ENCODE measurements at regions not wholly inside any gene's neighbourhood (a gene's known extent, or its start where the extent isn't known, plus 50 kb on each side); places are given as distances from the start of the nearest gene placed in this dataset.
A peak's percentile ranks its signal among the peaks of the same experiment; 100 is the strongest.

GRCh38 chr11:19632499-19632834, 80.2 kb upstream of the NAV2 start:
- Histone ChIP-seq H3K36me3 (no peaks in the 10 kb centered on the region), H3K4me1 (replicated peaks) (no peaks in the 10 kb centered on the region), H3K4me3 (no peak overlapping the region), H3K9me3 (no peaks in the 10 kb centered on the region), H3K27ac (peak overlapping the region in 1 of 2 donors; percentile 67), H3K27me3 (replicated peaks; ENCODE audit: insufficient read depth) (no peaks in the 10 kb centered on the region)
- intact Hi-C loops (cut with DNase I), result no loop called here
- WGBS, result 13% methylated on average over 3 of the region's 3 CpGs
- no peak for DNase-seq (ENCODE audit: low spot score)
- TF ChIP-seq CTCF (IDR thresholded peaks at IDR 0.05), result no peak
- no peak for TF ChIP-seq POLR2A (IDR thresholded peaks at IDR 0.05)
- no peak for TF ChIP-seq POLR2AphosphoS5 (IDR thresholded peaks at IDR 0.05)

- DNase-seq (ENCODE audit: low spot score), result no peak
Measured at GRCh38 chr11:19631712-19632498, 80.7 kb upstream of the NAV2 start.

GRCh38 chr11:19628018-19628417, 84.6 kb upstream of the NAV2 start:
- DNase-seq (ENCODE audit: low spot score), result peak; percentile 46
- H3K4me3 ChIP-seq, result no peak overlapping the region
- H3K27ac ChIP-seq, result peak overlapping the region; percentile 44 to 57
- H3K27me3 ChIP-seq (replicated peaks; ENCODE audit: insufficient read depth), result no peaks in the 10 kb centered on the region
- no peaks in the 10 kb centered on the region for H3K9me3 ChIP-seq
- no peaks in the 10 kb centered on the region for H3K36me3 ChIP-seq
- H3K4me1 ChIP-seq (replicated peaks), result no peaks in the 10 kb centered on the region
- WGBS, result 26% methylated on average over 4 of the region's 5 CpGs
- intact Hi-C loops (cut with DNase I), result loop anchor here (5.0 kb wide), 1 partner anchor 54 kb away; no protein-coding TSS in a partner anchor
- no peak for TF ChIP-seq POLR2A (IDR thresholded peaks at IDR 0.05)
- TF ChIP-seq POLR2AphosphoS5 (IDR thresholded peaks at IDR 0.05), result peak; percentile 82
- peak in 1 of 4 experiments; percentile 3 for TF ChIP-seq CTCF (IDR thresholded peaks at IDR 0.05)

More at GRCh38 chr11:19631712-19632498, 80.7 kb upstream of the NAV2 start:
- no peak overlapping the region for H3K4me3 ChIP-seq
- TF ChIP-seq CTCF (IDR thresholded peaks at IDR 0.05) (no peak), POLR2A (IDR thresholded peaks at IDR 0.05) (no peak), POLR2AphosphoS5 (IDR thresholded peaks at IDR 0.05) (no peak)
- no peak overlapping the region for H3K27ac ChIP-seq
- no peaks in the 10 kb centered on the region for H3K27me3 ChIP-seq (replicated peaks; ENCODE audit: insufficient read depth)
- no peaks in the 10 kb centered on the region for H3K36me3 ChIP-seq
- 32% methylated on average over 9 of the region's 9 CpGs for WGBS
- H3K9me3 ChIP-seq, result no peaks in the 10 kb centered on the region
- intact Hi-C loops (cut with DNase I), result no loop called here
- no peaks in the 10 kb centered on the region for H3K4me1 ChIP-seq (replicated peaks)

GRCh38 chr11:19627566-19627965, 85.1 kb upstream of the NAV2 start:
- no peak for DNase-seq (ENCODE audit: low spot score)
- H3K36me3 ChIP-seq, result no peaks in the 10 kb centered on the region
- no peak overlapping the region for H3K4me3 ChIP-seq
- H3K4me1 ChIP-seq (replicated peaks), result no peaks in the 10 kb centered on the region
- intact Hi-C loops (cut with DNase I), result loop anchor here (5.0 kb wide), 1 partner anchor 55 kb away; no protein-coding TSS in a partner anchor
- 67% methylated on average over 4 of the region's 4 CpGs for WGBS
- peak overlapping the region; percentile 44 to 57 for H3K27ac ChIP-seq
- no peak for TF ChIP-seq POLR2A (IDR thresholded peaks at IDR 0.05)
- no peak for TF ChIP-seq POLR2AphosphoS5 (IDR thresholded peaks at IDR 0.05)
- TF ChIP-seq CTCF (IDR thresholded peaks at IDR 0.05), result no peak
- no peaks in the 10 kb centered on the region for H3K9me3 ChIP-seq
- no peaks in the 10 kb centered on the region for H3K27me3 ChIP-seq (replicated peaks; ENCODE audit: insufficient read depth)

- Histone ChIP-seq H3K4me1 (replicated peaks) (no peaks in the 10 kb centered on the region), H3K27ac (no peak overlapping the region), H3K9me3 (no peaks in the 10 kb centered on the region), H3K4me3 (no peak overlapping the region), H3K27me3 (replicated peaks; ENCODE audit: insufficient read depth) (no peaks in the 10 kb centered on the region), H3K36me3 (no peaks in the 10 kb centered on the region)
- TF ChIP-seq CTCF (IDR thresholded peaks at IDR 0.05), result no peak
- TF ChIP-seq POLR2AphosphoS5 (IDR thresholded peaks at IDR 0.05), result no peak
- no peak for TF ChIP-seq POLR2A (IDR thresholded peaks at IDR 0.05)
- WGBS, result 82% methylated on average over 1 of the region's 1 CpG
- intact Hi-C loops (cut with DNase I), result loop anchor here (5.0 kb wide), 1 partner anchor 57 kb away; no protein-coding TSS in a partner anchor
- DNase-seq (ENCODE audit: low spot score), result no peak
Measured at GRCh38 chr11:19625438-19625837, 87.2 kb upstream of the NAV2 start.

Measured in prostate gland (tissue), 2 donors.